ENCODE measurements at regions not wholly inside any gene's neighbourhood (a gene's known extent, or its start where the extent isn't known, plus 50 kb on each side); places are given as distances from the start of the nearest gene placed in this dataset.

DNA sequence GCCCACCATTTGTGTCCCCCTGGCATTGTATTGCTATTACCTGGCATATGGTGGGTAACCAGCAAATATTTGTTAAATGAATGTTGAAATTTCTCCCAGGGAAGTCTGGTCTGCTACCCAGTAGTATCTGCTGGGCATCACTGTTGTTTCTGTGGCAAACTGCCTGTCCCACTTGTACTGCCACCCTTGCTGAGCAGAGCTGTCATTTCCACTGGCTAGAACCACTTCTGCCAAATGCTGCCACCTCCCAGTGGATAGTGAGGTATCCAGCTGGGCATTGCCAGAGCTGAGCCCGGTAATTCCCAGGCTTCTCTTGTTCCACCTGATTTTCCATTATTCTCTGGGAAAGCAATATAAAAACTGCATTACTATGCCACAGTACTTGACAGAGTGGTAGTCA, 186.7 kb upstream of the NOCT start:
- TF ChIP-seq, protein P1, sequence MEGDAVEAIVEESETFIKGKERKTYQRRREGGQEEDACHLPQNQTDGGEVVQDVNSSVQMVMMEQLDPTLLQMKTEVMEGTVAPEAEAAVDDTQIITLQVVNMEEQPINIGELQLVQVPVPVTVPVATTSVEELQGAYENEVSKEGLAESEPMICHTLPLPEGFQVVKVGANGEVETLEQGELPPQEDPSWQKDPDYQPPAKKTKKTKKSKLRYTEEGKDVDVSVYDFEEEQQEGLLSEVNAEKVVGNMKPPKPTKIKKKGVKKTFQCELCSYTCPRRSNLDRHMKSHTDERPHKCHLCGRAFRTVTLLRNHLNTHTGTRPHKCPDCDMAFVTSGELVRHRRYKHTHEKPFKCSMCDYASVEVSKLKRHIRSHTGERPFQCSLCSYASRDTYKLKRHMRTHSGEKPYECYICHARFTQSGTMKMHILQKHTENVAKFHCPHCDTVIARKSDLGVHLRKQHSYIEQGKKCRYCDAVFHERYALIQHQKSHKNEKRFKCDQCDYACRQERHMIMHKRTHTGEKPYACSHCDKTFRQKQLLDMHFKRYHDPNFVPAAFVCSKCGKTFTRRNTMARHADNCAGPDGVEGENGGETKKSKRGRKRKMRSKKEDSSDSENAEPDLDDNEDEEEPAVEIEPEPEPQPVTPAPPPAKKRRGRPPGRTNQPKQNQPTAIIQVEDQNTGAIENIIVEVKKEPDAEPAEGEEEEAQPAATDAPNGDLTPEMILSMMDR (IDR thresholded peaks at IDR 0.05; ENCODE audit: low read depth, low read length, poor library complexity, severe bottlenecking), result no peak
- no peak for TF ChIP-seq EZH2phosphoT487 (IDR thresholded peaks at IDR 0.05; ENCODE audit: borderline replicate concordance, low read length)

All from DOHH2 (cell line).